ENCODE measurements at regions not wholly inside any gene's neighbourhood (a gene's known extent, or its start where the extent isn't known, plus 50 kb on each side); places are given as distances from the start of the nearest gene placed in this dataset.

DNA sequence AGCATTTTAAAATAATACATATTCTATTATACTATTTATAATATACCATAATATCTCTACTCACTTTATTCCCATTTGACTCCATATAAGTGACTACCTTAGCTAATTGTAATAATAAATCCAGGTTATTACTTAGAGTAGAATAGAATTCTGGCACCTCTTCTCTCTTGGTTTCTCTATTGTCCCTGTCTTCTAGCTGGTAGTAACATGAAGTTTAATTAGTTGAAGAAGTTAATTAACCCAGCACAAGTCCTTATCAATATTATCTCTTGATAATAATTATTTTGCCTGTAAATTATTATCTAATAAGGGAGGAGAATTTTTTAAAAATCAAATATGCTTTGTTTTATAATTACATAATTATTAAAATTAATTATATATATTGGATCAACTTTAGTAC, 1571.2 kb upstream of the PRR20A start:
- H3K36me3 ChIP-seq = no peaks in the 10 kb centered on the region
- TF ChIP-seq EP300 (IDR thresholded peaks at IDR 0.05) (no peak), POLR2A (IDR thresholded peaks at IDR 0.05) (no peak)
- TF ChIP-seq, protein P1, sequence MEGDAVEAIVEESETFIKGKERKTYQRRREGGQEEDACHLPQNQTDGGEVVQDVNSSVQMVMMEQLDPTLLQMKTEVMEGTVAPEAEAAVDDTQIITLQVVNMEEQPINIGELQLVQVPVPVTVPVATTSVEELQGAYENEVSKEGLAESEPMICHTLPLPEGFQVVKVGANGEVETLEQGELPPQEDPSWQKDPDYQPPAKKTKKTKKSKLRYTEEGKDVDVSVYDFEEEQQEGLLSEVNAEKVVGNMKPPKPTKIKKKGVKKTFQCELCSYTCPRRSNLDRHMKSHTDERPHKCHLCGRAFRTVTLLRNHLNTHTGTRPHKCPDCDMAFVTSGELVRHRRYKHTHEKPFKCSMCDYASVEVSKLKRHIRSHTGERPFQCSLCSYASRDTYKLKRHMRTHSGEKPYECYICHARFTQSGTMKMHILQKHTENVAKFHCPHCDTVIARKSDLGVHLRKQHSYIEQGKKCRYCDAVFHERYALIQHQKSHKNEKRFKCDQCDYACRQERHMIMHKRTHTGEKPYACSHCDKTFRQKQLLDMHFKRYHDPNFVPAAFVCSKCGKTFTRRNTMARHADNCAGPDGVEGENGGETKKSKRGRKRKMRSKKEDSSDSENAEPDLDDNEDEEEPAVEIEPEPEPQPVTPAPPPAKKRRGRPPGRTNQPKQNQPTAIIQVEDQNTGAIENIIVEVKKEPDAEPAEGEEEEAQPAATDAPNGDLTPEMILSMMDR (IDR thresholded peaks at IDR 0.05) = no peak
- no peaks in the 10 kb centered on the region for H3K27me3 ChIP-seq
- no peak for DNase-seq (ENCODE audit: low spot score in 2 of 2)
- H3K27ac ChIP-seq = no peak overlapping the region
- H3K4me3 ChIP-seq = no peak overlapping the region
- no peaks in the 10 kb centered on the region for H3K9me3 ChIP-seq
- H3K4me1 ChIP-seq = no peaks in the 10 kb centered on the region

DNA sequence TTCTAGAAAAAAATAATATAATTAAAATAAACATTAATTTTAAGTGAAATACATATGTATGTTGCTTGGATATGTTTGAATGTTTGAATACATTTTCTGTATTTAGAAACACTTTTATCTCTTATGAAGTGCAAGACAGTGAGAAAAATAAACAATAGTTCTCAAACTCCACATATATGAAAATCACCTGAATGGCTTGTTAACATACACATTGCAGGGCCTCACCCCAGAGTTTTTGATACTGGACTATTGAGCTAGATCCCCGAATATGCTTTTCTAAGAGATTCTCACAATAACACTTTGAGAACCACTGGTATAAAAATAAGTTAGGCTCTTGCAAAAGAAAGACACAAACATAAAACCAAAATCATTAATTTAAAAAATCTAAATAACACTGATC, 1570.3 kb upstream of the PRR20A start:
- TF ChIP-seq POLR2A (IDR thresholded peaks at IDR 0.05) (no peak), EP300 (IDR thresholded peaks at IDR 0.05) (no peak)
- TF ChIP-seq, protein P1 (IDR thresholded peaks at IDR 0.05) = no peak
- no peak overlapping the region for H3K27ac ChIP-seq
- no peaks in the 10 kb centered on the region for H3K9me3 ChIP-seq
- DNase-seq (ENCODE audit: low spot score in 2 of 2) = no peak
- H3K4me3 ChIP-seq = no peak overlapping the region
- no peaks in the 10 kb centered on the region for H3K27me3 ChIP-seq
- H3K4me1 ChIP-seq = no peaks in the 10 kb centered on the region
- 89 to 90% methylated on average over 1 of the region's 1 CpG for WGBS, 2 donors
- no peaks in the 10 kb centered on the region for H3K36me3 ChIP-seq

DNA sequence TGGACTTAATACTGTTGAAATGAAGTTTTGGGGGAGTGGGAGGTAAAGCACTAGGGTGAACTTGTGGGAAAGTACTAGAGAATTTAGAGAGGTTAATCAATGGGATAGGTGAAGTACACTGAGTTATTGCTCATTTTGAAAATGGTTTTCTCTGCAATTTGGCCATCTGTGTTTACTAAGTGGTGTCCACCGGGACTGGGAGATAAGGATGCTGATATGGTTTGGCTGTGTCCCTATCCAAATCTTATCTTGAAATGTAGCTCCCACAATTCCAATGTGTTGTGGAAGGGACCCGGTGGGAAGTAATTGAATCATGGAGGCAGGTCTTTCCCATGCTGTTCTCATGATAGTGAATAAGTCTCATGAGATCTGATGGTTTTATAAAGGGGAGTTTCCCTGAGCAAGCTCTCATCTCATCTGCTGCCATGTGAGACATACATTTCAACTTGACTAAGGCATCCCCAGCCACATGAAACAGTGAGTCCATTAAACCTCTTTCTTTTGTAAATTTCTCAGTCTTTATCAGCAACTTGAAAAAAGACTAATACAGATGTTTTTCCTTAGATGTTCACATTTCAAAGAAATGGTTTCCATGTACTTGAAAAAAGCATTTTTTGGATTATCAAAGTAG, 1569.4 kb upstream of the PRR20A start:
- 64 to 68% methylated on average over 2 of the region's 2 CpGs for WGBS, 2 donors
- Histone ChIP-seq H3K27ac (no peak overlapping the region), H3K4me3 (no peak overlapping the region), H3K27me3 (no peaks in the 10 kb centered on the region), H3K36me3 (no peaks in the 10 kb centered on the region), H3K4me1 (no peaks in the 10 kb centered on the region), H3K9me3 (no peaks in the 10 kb centered on the region)
- TF ChIP-seq POLR2A (IDR thresholded peaks at IDR 0.05) (no peak), EP300 (IDR thresholded peaks at IDR 0.05) (no peak)
- TF ChIP-seq, protein P1 (IDR thresholded peaks at IDR 0.05) = no peak
- DNase-seq (ENCODE audit: low spot score in 2 of 2) = no peak

DNA sequence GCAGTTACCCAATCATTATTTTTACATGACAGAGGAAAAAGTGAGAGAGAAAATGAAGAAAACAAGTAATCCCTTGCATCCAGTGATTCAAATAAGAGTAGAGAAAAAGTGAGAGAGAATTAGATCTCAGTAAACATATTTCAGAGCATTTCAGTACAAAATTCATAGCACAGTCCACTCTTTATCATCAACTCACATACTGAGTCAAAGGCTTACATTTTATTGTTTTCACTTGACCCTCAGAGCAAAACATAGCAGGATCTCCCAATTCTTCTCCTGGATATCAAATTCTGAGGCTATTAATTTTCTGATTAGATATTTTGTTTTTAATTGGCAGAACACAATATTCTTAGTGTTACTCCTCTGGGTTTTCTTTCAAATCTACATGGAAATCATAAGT, 1568.3 kb upstream of the PRR20A start:
- no peaks in the 10 kb centered on the region for H3K27me3 ChIP-seq
- H3K27ac ChIP-seq = no peak overlapping the region
- TF ChIP-seq POLR2A (IDR thresholded peaks at IDR 0.05) (no peak), EP300 (IDR thresholded peaks at IDR 0.05) (no peak)
- TF ChIP-seq, protein P1 (IDR thresholded peaks at IDR 0.05) = no peak
- H3K4me1 ChIP-seq = no peaks in the 10 kb centered on the region
- H3K4me3 ChIP-seq = no peak overlapping the region
- no peaks in the 10 kb centered on the region for H3K9me3 ChIP-seq
- DNase-seq (ENCODE audit: low spot score in 2 of 2) = no peak
- no peaks in the 10 kb centered on the region for H3K36me3 ChIP-seq

DNA sequence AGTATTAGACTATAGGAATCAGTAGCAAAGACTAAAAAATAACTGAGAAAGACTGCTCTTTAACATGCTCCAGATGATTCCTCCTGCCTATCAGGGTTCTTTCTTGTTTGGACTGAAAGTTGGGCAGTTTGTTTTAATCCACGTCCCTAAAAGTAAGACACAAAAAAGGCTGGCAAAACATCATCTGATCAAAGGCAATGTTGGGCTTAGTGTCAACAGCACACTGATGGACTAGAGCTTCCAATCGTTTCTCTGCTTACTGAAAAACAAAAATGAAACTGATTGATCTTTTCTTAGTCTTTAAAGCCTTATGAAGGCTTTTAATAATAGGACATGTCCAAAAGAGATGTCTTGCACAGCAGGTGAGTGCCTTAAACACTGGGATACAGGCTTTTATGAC, 1567.9 kb upstream of the PRR20A start:
- 57% methylated on average over 2 of the region's 2 CpGs for WGBS, 2 donors
- Histone ChIP-seq H3K4me1 (no peaks in the 10 kb centered on the region), H3K9me3 (no peaks in the 10 kb centered on the region), H3K36me3 (no peaks in the 10 kb centered on the region), H3K4me3 (no peak overlapping the region), H3K27ac (no peak overlapping the region), H3K27me3 (no peaks in the 10 kb centered on the region)
- TF ChIP-seq, protein P1 (IDR thresholded peaks at IDR 0.05) = no peak
- TF ChIP-seq EP300 (IDR thresholded peaks at IDR 0.05) (no peak), POLR2A (IDR thresholded peaks at IDR 0.05) (no peak)
- no peak for DNase-seq (ENCODE audit: low spot score in 2 of 2)

Measured in tibial nerve (tissue), 4 donors.